Astrocyte (in vitro differentiated cells and primary cell): ENCODE measurements at regions not wholly inside any gene's neighbourhood (a gene's known extent, or its start where the extent isn't known, plus 50 kb on each side); places are given as distances from the start of the nearest gene placed in this dataset.

Experiments used
- DNase-seq: peaks from one replicate; pipeline ENCODE4 v3.0.0-alpha.2; 2010; ENCODE audit warnings: low read depth
- FAIRE-seq: peaks from 2 replicates; lab custom pipeline; 2011; peaks lifted over from hg19 to GRCh38; lab: Jason Lieb, UNC
- H2AFZ ChIP-seq: 2 replicates; pipeline ENCODE4 v1.6.0; 2012; ENCODE audit warnings: low read depth, low read length, inconsistent platforms
- H3K27ac ChIP-seq: 2 replicates; pipeline ENCODE4 v1.5.1; 2011; ENCODE audit warnings: low read depth, low read length, inconsistent platforms
- H3K27me3 ChIP-seq: 2 replicates; pipeline ENCODE4 v1.6.0; 2011; ENCODE audit warnings: low read length, inconsistent platforms; ENCODE audit not compliant: insufficient read depth
- H3K36me3 ChIP-seq: 2 replicates; pipeline ENCODE4 v1.5.1; 2011; ENCODE audit warnings: low read length, inconsistent platforms; ENCODE audit not compliant: insufficient read depth
- H3K4me1 ChIP-seq: 2 replicates; pipeline ENCODE4 v1.5.1; 2011; ENCODE audit warnings: low read length, inconsistent platforms; ENCODE audit not compliant: insufficient read depth
- H3K4me2 ChIP-seq: 2 replicates; pipeline ENCODE4 v1.6.0; 2012; ENCODE audit warnings: low read length, inconsistent platforms
- H3K4me3 ChIP-seq: 2 replicates; pipeline ENCODE4 v1.5.1; 2011; ENCODE audit warnings: low read depth, mild to moderate bottlenecking, low read length, inconsistent platforms; ENCODE audit not compliant: insufficient read depth
- H3K79me2 ChIP-seq: 2 replicates; pipeline ENCODE4 v1.6.0; 2012; ENCODE audit warnings: mild to moderate bottlenecking, low read length, inconsistent platforms; ENCODE audit not compliant: insufficient read depth
- H3K9ac ChIP-seq: 2 replicates; pipeline ENCODE4 v1.6.0; 2012; ENCODE audit warnings: mild to moderate bottlenecking, low read length, inconsistent platforms
- H3K9me3 ChIP-seq: 2 replicates; pipeline ENCODE4 v1.5.1; 2012; ENCODE audit warnings: low read depth, mild to moderate bottlenecking, low read length, inconsistent platforms; ENCODE audit not compliant: insufficient read depth
- H4K20me1 ChIP-seq: 2 replicates; pipeline ENCODE4 v1.6.0; 2012; ENCODE audit warnings: low read length, inconsistent platforms; ENCODE audit not compliant: insufficient read depth
- H3K27ac Mint-ChIP-seq: one replicate; pipeline ENCODE4 v1.8.0; 2021; ENCODE audit warnings: mild to moderate bottlenecking, mixed read lengths; ENCODE audit not compliant: unreplicated experiment
- H3K27me3 Mint-ChIP-seq: one replicate; pipeline ENCODE4 v1.8.0; 2021; ENCODE audit warnings: low read depth, mixed read lengths; ENCODE audit not compliant: unreplicated experiment
- H3K36me3 Mint-ChIP-seq: one replicate; pipeline ENCODE4 v1.8.0; 2021; ENCODE audit warnings: low read depth, mixed read lengths; ENCODE audit not compliant: unreplicated experiment
- H3K4me1 Mint-ChIP-seq: one replicate; pipeline ENCODE4 v1.8.0; 2021; ENCODE audit warnings: low read depth, mixed read lengths; ENCODE audit not compliant: unreplicated experiment
- H3K4me3 Mint-ChIP-seq: one replicate; pipeline ENCODE4 v1.8.0; 2021; ENCODE audit warnings: mild to moderate bottlenecking, moderate library complexity, mixed read lengths; ENCODE audit not compliant: unreplicated experiment
- H3K9me3 Mint-ChIP-seq: one replicate; pipeline ENCODE4 v1.8.0; 2021; ENCODE audit warnings: mild to moderate bottlenecking, mixed read lengths; ENCODE audit not compliant: unreplicated experiment
- EZH2 ChIP-seq: IDR thresholded peaks from 2 replicates; pipeline ENCODE4 v1.6.1; 2012; ENCODE audit warnings: mild to moderate bottlenecking, low read length, inconsistent platforms; ENCODE audit not compliant: insufficient read depth
- TF ChIP-seq, protein P1 (sequence below): IDR thresholded peaks from 2 replicates; pipeline ENCODE4 v1.5.1; 2011; ENCODE audit warnings: low read depth, mild to moderate bottlenecking, inconsistent platforms, low read length, moderate library complexity; ENCODE audit not compliant: insufficient read depth

DNA sequence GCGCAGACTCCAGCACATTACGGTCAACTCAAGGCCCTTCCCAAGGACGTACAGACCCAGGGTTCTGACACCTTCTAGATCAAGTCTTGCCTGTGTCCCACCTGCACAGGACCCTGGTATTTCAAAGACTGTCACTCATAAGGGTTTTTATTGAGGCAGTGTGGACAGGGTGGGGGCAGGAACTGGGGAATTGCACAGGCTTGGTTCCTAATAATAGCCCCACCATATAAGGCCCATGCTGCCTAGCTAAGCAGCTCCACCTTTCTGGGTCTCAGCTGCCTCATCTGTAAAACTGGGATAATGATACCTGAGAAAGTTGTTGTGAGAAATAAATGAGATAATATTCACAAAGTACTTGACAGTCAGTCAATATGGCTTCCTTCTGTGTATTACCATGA is 55.3 kb upstream of the PUM1 start:
- H4K20me1 ChIP-seq, result no peaks in the 10 kb centered on the region
- H2AFZ ChIP-seq, result no peak overlapping the region
- no peaks in the 10 kb centered on the region for H3K9me3 Mint-ChIP-seq
- no peak overlapping the region for H3K4me2 ChIP-seq
- H3K27me3 ChIP-seq, result no peaks in the 10 kb centered on the region
- no peak overlapping the region for H3K27ac Mint-ChIP-seq
- no peaks in the 10 kb centered on the region for H3K9me3 ChIP-seq
- no peaks in the 10 kb centered on the region for H3K36me3 Mint-ChIP-seq
- FAIRE-seq (no peak), DNase-seq (no peak)
- no peaks in the 10 kb centered on the region for H3K79me2 ChIP-seq
- no peaks in the 10 kb centered on the region for H3K4me1 ChIP-seq
- no peak overlapping the region for H3K9ac ChIP-seq
- H3K4me3 ChIP-seq, result no peak overlapping the region
- TF ChIP-seq, protein P1, sequence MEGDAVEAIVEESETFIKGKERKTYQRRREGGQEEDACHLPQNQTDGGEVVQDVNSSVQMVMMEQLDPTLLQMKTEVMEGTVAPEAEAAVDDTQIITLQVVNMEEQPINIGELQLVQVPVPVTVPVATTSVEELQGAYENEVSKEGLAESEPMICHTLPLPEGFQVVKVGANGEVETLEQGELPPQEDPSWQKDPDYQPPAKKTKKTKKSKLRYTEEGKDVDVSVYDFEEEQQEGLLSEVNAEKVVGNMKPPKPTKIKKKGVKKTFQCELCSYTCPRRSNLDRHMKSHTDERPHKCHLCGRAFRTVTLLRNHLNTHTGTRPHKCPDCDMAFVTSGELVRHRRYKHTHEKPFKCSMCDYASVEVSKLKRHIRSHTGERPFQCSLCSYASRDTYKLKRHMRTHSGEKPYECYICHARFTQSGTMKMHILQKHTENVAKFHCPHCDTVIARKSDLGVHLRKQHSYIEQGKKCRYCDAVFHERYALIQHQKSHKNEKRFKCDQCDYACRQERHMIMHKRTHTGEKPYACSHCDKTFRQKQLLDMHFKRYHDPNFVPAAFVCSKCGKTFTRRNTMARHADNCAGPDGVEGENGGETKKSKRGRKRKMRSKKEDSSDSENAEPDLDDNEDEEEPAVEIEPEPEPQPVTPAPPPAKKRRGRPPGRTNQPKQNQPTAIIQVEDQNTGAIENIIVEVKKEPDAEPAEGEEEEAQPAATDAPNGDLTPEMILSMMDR, result no peak
- no peak for TF ChIP-seq EZH2
- peaks cover 6% of the 10 kb centered on the region for H3K4me1 Mint-ChIP-seq
- H3K27ac ChIP-seq, result no peak overlapping the region
- H3K27me3 Mint-ChIP-seq, result peaks cover 4% of the 10 kb centered on the region
- H3K36me3 ChIP-seq, result no peaks in the 10 kb centered on the region
- H3K4me3 Mint-ChIP-seq, result no peak overlapping the region

DNA sequence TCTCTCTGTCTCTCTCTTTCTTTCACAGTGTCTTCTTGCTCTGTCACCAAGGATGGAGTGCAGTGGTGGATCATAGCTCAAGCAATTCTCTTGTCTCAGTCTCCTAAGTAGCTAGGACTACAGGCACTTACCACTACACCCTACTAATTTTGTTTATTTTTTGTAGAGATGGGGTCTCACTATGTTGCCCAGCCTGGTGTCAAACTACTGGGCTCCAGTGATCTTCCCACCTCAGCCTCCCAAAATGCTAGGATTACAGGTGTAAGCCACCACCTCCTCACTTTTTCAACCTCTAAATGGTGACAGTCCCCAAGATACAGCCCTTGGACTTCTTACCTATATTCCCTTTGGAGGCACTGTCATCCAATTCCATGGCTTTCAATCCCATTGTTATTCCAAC is 50.5 kb upstream of the PUM1 start:
- no peaks in the 10 kb centered on the region for H3K36me3 Mint-ChIP-seq
- peaks cover 4% of the 10 kb centered on the region for H3K4me1 Mint-ChIP-seq
- Histone ChIP-seq H3K79me2 (no peaks in the 10 kb centered on the region), H2AFZ (no peak overlapping the region), H3K27ac (no peak overlapping the region), H3K4me2 (no peak overlapping the region), H3K27me3 (no peaks in the 10 kb centered on the region), H4K20me1 (no peaks in the 10 kb centered on the region), H3K9me3 (no peaks in the 10 kb centered on the region), H3K36me3 (no peaks in the 10 kb centered on the region), H3K9ac (no peak overlapping the region), H3K4me3 (no peak overlapping the region), H3K4me1 (no peaks in the 10 kb centered on the region)
- FAIRE-seq (no peak), DNase-seq (no peak)
- H3K27me3 Mint-ChIP-seq, result peaks cover 4% of the 10 kb centered on the region
- H3K9me3 Mint-ChIP-seq, result no peaks in the 10 kb centered on the region
- H3K27ac Mint-ChIP-seq, result no peak overlapping the region
- TF ChIP-seq, protein P1, result no peak
- TF ChIP-seq EZH2, result no peak
- H3K4me3 Mint-ChIP-seq, result no peak overlapping the region
